UCSD-AML1 (cell line): ENCODE measurements at regions not wholly inside any gene's neighbourhood (a gene's known extent, or its start where the extent isn't known, plus 50 kb on each side); places are given as distances from the start of the nearest gene placed in this dataset.
"Not testable (repeated sequence)": the region's sequence is repeated elsewhere in the genome, so short reads cannot be mapped to it uniquely, and the experiment has no call there.

Experiments used
- DNase-seq: peaks from one replicate; lab custom pipeline; 2025; ENCODE audit not compliant: unreplicated experiment; lab: John Stamatoyannopoulos, UW

DNA sequence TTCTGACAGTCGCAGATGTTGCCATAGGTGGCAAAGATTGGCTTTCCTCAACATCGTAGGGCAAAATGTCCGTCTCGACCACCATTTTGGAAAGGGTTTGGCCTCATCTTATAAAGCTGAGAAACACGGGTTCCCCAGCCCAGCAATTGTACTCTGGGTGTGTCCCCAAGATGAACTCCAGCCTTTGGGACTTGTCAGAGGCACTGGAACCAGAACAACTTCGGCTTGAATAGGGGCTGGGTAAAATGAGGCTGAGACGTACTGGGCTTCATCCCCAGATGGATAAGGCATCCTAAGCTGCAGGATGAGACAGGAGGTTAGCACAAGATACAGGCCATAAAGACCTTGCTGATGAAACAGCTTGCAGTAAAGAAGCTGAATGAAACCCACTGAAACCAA lies 151.9 kb downstream of the CRLF2 start:
- no peak for DNase-seq

DNA sequence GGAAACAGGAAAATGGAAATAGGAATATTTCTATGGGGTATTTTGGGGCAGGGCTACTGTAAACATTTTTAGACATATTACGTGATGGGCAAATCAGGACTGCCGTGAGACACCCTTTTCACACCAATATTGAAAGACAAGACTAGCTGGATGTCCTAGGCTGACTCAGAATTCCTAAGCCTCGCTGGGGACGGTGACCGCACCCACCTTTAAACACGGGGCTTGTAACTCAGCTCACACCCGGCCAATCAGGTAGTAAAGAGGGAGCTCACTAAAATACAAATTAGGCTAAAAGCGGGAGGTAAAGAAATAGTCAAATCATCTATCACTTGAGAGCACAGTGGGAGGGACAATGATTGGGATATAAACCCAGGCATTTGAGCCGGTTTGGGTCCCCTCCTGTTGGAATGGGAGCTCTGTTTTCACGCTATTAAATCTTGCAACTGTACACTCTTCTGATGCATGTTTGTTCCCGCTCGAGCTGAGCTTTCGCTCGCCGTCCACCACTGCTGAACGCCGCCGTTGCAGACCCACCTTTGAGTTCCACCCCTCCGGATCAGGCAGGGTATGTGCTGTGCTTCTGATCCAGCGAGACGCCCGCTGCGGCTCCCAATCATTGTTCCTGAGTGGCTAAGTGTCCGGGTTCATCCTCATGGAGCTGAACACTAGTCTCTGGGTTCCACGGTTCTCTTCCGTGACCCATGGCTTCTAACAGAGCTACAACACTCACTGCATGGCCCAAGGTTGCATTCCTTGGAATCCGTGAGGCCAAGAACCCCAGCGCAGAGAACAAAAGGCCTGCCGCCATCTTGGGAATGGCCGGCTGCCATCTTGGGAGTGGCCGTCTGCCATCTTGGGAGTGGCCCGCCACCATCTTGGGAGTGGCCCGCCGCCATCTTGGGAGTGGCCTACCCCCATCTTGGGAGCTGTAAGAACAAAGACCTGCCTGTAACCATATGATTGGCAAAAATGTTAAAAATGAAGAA lies 152.6 kb downstream of the CRLF2 start:
- no peak for DNase-seq

DNA sequence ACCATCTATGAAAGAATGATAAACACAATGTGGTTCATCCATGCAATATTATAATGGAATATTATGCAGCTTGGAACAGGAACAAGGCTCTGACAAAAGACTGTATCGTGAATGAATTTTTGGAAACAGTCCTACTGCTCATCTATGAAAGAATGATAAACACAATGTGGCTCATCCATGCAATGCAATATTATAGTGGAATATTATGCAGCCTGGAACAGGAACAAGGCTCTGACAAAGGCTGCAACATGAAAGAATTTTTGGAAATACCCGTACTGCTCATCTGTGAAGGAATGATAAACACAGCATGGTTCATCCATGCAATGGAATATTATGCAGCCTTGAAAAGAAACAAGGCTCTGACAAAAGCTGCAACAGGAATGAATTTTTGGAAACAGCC lies 158.8 kb downstream of the CRLF2 start:
- DNase-seq, result not testable (repeated sequence)

DNA sequence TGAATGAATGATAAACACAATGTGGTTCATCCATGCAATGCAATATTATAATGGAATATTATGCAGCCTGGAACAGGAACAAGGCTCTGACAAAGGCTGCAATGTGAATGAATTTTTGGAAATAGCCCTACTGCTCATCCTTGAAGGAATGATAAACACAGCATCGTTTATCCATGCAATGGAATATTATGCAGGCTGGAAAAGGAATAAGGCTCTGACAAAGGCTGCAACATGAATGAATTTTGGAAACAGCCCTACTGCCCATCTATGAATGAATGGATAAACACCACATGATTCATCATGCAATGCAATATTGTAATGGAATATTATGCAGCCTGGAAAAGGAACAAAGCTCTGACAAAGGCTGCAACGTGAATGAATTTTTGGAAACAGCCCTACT lies 159.4 kb downstream of the CRLF2 start:
- DNase-seq, result no peak

DNA sequence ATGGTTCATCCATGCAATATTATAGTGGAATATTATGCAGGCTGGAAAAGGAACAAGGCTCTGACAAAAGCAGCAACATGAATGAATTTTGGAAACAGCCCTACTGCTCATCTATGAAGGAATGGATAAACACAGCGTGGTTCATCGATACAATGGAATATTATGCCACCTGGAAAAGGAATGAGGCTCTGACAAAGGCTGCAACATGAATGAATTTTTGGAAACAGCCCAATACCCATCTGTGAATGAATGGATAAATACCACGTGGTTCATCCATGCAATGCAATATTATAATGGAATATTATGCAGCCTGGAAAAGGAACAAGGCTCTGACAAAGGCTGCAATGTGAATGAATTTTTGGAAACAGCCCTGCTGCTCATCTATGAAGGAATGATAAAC lies 160.4 kb downstream of the CRLF2 start:
- no peak for DNase-seq

DNA sequence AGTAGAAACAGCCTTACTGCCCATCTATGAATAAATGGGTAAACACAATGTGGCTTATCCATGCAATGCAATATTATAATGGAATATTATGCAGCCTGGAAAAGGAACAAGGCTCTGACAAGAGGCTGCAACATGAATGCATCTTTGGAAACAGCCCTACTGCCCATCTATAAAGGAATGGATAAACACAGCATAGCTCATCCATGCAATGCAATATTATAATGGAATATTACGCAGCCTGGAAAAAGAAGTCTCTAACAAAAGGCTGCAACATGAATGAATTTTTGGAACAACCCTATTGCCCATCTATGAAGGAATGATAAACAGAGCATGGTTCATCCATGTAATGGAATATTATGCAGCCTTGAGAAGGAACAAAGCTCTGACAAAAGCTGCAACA lies 161.0 kb downstream of the CRLF2 start:
- DNase-seq, result no peak

DNA sequence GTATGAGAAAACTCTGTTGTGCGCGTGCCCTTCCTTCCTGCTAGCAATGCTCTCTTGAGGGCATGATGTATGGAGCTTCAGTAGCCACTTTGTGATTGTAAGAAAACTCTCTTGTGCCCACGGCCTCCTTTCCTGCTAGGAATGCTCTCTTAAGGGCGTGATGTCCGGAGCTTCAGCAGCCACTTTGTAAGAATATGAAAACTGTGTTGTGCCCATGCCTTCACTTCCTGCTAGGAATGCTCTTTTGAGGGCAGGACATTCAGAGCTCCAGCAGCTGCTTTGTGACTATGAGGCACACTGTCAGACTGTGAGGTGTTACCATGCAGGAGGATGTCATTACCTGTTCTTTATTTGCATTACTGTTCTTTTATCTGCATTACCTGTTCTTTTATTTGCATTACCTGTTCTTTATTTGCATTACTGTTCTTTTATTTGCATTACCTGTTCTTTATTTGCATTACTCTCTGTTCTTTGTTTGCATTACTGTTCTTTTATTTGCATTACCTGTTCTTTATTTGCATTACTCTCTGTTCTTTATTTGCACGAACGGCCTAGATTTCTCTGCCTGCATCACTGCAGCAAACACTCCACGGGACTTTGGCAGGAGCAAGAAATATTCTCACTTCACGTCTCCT lies 166.7 kb downstream of the CRLF2 start:
- no peak for DNase-seq

DNA sequence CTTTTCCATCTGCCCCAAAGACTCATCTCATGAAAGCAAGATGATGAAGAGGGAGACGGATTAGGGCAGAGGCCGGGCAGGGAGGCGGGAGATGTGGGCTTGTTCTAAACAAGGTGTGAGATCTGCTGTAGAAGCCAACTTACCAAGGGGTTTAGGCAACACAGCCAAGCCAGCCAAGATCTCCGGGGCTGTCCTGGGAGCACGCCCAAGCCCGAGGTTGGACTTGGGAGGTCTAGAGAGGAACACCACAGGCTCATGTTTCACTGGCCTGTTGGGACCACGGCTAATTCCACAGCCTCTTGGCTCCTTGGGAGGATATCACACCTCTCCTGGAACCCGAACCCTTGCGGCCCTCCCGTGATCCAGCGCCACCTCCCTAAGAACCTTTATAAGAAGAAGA lies 171.4 kb downstream of the CRLF2 start:
- DNase-seq, result no peak

DNA sequence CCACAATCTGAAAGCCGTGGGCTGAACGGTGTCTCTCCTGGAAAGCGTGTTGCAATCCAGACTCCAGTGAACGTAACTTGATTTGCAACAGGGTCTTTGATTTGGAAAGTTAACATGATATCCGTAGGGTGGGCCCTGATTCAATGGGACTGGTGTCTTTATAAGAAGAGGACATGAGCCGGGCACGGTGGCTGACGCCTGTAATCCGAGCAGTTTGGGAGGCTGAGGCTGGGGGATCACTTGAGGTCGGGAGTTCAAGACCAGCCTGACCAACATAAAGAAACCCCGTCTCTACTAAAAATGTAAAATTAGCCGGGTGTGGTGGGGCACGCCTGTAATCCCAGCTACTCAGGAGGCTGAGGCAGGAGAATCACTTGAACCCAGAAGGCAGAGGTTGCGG lies 176.5 kb downstream of the CRLF2 start:
- DNase-seq, result not testable (repeated sequence)

DNA sequence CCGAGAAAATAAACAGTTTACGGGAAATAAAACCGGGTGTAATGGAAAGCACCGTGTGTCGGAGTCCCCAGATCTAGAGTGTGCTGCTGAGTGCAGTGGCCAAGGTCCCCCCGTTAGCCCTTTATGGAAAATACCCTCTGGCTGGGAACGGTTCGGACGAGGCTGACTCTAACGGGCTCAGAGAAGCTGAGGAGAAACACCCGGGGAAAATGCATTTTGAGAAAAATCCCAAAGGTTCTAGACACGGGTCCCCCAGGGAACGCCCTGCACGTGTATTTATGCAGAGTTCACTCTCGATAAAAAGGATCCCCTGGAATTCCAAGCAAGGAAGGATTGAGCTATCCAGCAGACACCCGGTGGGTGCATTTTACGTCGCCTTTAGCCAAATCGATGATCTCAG lies 177.2 kb downstream of the CRLF2 start:
- no peak for DNase-seq

DNA sequence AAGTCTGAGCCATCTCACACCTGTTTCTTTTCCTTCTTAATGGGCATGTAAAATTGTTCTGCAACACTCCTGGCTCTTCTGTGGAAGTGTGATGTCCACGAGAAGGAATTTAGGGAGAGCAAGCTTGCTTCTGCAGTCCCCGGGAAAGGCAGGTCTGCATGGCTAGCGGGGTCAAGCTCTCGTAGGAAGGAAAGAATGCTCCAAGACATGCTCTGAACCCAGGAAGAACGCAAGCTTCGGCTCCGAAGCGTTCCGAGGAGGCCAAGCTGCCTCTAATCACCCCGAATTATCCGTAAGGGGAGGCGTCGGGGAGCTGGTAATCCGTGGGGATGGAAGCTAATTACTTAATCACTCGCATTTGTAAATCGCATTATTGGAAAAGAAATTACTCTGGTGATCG lies 177.7 kb downstream of the CRLF2 start:
- DNase-seq, result no peak

DNA sequence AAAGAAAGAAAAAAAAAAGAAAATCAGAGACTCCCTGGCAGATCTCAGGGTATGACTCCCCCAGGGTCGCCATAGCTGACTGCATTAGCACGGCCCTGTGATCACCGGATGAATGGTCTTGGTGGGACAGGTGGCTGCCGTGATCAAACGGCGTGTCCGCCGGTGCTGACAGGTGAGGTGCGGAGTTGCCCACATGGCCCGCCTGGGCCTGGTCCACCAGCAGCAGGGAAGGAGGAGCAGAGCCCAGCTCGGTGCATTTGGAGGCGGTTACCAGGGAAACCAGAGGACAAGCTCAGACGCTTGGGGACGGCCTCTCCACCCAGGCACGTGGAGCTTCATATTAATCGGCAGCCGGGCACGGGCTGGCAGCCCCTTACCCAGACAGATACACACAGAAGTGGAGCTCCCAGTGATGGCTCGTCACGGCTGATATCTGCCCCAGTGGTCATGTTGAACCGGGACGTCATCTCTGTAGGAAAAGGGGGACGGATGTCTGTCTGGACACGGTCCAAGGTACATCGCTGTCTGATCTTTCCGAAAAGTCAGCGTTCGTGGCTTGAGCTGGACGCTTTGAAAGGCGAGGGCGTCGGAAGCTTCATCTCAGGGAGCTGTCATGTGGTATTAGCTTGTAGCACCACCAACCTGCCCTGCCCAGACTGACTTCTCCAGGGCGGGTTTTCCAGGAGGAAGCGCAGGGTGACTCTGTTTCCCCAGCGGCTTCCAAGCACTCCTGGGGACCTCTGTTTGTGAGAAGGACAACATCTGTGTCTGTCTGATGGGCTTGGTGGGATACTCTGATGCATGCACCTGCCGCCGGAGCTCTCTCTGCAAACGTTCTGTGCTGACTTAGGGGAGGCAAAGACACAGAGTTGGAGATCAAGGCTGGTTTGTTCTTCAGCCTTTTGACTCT lies 180.7 kb downstream of the CRLF2 start:
- no peak for DNase-seq

DNA sequence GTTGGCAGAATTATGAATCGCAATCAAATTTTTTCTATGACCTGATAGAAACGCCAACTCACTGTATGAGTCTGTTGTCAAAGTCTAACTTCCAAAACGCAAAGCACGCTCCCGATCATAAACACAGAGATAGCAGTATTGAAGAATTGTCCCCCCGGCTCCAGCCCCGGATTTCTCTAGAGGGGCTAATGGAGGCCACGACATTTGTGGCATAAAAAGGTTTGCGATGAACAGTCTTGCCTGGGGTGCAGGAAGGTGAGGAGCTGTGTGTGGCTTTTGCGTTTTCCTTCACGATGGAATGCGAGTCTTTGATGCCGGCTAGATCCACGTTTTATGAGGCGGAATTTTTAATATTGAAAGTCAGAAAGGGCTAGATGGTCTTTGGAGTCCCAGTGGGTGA lies 183.0 kb downstream of the CRLF2 start:
- no peak for DNase-seq

DNA sequence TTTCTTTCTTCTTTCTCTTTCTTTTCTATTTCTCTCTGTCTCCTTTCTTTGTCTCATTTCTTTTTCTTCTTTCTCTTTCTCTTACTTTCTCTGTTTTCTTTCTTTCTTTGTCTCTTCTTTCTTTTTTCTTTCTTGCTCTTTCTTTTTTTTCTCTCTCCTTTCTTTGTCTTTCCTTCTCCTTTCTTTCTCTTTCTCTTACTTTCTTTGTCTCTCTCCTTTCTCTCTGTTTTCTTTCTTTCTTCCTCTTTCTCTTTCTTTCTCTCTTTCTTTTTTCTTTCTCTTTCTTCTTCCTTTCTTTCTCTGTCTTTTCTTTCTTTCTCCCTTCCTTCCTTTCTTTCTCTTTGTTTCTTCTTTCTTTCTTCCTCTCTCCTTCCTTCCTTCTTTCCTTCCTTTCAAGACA lies 184.8 kb downstream of the CRLF2 start:
- no peak for DNase-seq

DNA sequence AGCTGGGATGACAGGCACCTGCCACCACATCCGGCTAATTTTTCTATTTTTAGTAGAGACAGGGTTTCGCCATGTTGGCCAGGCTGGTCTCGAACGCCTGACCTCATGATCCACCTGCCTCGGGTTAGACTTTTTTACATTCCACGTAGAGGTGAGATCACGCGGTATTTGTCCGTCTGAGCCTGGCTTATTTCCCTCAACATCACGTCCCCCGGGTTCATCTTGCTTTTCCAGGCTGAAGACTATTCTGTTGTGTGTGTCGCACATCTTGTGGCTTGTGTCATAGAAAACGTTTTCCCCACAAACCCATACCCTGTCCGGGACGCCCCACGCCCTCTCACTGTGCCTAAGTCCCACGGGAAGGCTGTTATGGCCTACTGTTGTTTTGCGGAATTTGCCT lies 185.3 kb downstream of the CRLF2 start:
- no peak for DNase-seq

DNA sequence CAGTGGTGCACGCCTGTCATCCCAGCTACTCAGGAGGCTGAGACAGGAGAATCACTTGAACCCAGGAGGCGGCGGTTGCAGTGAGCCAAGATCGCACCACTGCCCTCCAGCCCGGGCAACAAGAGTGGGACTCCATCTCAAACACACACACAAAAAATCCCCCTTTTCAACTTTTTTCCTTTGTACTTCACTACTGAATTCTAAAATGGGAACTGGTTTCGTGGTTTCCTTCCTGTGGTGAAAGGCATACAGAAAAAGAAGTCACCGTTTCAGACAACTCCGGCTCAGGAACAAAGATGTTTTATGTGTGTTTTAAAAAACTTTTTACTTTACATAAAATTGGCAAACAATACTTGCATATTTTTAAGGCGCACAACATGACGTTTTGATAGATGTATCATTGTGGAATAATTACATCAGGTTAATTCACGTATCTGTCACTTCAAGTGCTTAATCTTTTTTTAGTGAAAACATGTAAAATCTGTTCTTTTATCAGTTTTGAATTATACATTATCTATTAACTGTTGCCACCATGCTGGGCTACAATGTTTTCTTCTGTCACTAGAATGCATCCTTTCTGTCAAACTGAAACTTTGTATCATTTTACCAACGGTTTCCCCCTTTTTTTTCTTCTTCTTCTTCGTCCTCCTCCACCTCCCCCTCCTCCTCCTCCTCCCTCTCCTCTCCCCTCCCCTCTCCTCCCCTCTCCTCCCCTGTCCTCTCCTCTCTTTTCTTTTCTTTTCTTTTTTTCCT lies 186.0 kb downstream of the CRLF2 start:
- DNase-seq, result peak; percentile 17

DNA sequence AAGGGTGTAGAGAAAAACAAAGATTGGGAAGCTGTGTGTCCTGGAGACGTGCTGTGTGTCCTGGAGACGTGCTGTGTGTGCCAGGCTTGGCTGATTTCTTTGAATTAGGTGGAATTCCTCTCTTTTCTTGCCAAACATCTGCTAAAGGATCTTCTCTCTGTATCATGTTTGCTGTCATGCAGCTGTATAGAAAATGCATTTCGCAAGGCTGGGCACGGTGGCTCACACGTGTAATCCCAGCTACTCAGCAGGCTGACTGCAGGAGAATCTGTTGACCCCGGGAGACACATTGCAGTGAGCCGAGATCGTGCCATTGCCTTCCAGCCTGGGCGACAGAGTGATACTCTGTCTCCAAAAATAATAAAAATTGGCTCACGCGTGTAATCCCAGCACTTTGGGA lies 187.0 kb downstream of the CRLF2 start:
- DNase-seq, result no peak

DNA sequence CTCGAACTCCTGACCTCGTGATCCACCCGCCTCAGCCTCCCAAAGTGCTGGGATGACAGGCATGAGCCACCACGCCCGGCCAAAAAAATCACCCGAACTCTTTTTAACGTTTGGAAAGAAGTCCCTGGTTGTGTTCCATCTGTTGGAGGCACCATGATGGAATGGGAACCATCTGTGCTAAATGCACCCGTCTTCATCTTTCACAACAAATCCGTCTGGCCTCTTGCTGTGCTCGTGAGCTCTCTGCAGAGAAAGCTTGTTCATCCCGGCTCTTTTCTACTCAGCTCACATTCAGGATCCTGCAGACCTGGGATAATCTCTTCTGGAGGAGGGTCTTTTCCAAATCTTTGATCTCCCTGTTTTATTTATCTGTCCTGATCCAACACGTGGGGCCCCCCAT lies 188.8 kb downstream of the CRLF2 start:
- DNase-seq, result no peak

DNA sequence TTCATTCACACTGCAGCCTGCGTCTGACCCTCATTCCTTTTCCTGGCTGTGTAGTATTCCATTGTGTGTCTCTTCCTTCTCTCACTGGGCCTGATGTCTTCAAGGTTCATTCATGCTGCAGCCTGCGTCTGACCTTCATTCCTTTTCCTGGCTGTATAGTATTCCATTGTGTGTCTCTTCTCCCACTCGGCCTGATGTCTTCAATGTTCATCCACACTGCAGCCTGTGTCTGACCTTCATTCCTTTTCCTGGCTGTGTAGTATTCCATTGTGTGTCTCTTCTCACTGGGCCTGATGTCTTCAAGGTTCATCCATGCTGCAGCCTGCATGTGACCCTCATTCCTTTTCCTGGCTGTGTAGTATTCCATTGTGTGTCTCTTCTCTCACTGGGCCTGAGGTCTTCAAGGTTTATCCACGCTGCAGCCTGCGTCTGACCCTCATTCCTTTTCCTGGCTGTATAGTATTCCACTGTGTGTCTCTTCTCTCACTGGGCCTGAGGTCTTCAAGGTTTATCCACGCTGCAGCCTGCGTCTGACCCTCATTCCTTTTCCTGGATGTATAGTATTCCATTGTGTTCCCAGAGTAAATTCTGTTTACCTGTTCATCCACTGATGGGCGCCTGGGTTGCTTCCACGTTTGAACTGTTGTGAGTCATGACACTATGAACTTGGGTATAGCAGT lies 191.0 kb downstream of the CRLF2 start:
- DNase-seq, result not testable (repeated sequence)

DNA sequence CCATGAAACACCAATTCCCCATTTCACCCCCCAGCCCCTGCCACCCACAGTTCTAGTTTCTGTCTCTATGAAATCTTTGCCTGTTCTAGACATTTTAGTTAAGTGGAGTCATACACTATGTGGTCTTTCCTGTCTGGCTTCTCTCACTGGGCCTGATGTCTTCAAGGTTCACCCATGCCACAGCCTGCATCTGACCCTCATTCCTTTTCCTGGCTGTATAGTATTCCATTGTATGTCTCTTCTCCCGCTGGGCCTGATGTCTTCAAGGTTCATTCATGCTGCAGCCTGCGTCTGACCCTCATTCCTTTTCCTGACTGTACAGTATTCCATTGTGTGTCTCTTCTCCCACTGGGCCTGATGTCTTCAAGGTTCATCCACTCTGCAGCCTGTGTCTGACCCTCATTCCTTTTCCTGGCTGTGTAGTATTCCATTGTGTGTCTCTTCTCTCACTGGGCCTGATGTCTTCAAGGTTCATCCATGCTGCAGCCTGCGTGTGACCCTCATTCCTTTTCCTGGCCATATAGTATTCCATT lies 191.7 kb downstream of the CRLF2 start:
- no peak for DNase-seq
